ENCODE measurements at regions not wholly inside any gene's neighbourhood (a gene's known extent, or its start where the extent isn't known, plus 50 kb on each side); places are given as distances from the start of the nearest gene placed in this dataset.

GRCh38 chr6:44514576-44515193 is 127.2 kb downstream of the CDC5L start:
- H3K4me1 Mint-ChIP-seq (ENCODE audit: low read depth, unreplicated experiment): no peaks in the 10 kb centered on the region
- ChIA-PET POLR2A (no interaction called here), CTCF (no interaction called here)
- H3K9me3 Mint-ChIP-seq (ENCODE audit: unreplicated experiment): peaks cover 9% of the 10 kb centered on the region
- peaks cover 21% of the 10 kb centered on the region for H3K27me3 Mint-ChIP-seq (ENCODE audit: insufficient read depth, unreplicated experiment)
- no peak overlapping the region for H3K4me3 ChIP-seq (ENCODE audit: low read depth, low read length)
- H3K9me3 ChIP-seq: no peaks in the 10 kb centered on the region
- H3K36me3 Mint-ChIP-seq (ENCODE audit: insufficient read depth, unreplicated experiment): no peaks in the 10 kb centered on the region
- no peak for DNase-seq
- BruUV-seq (replicated peaks): no TSS peak
- H3K27me3 ChIP-seq (replicated peaks; ENCODE audit: control insufficient read depth, insufficient read depth, low read length): no peaks in the 10 kb centered on the region
- H3K4me1 ChIP-seq: no peaks in the 10 kb centered on the region
- H3K27ac Mint-ChIP-seq (ENCODE audit: unreplicated experiment): no peak overlapping the region
- H3K4me3 Mint-ChIP-seq (ENCODE audit: unreplicated experiment): no peak overlapping the region
- intact Hi-C loops (cut with micrococcal nuclease; ENCODE audit: unreplicated experiment): no loop called here
- no peak for TF ChIP-seq CTCF (IDR thresholded peaks at IDR 0.05; ENCODE audit: insufficient read depth in 1 of 2, low read depth in 1 of 2, low read length in 1 of 2, severe bottlenecking in 1 of 2, unreplicated experiment in 1 of 2)
- H3K36me3 ChIP-seq (ENCODE audit: control insufficient read depth, insufficient read depth, low read length): no peaks in the 10 kb centered on the region

GRCh38 chr6:44522871-44523270 is 135.4 kb downstream of the CDC5L start:
- Mint-ChIP-seq H3K27ac (ENCODE audit: unreplicated experiment) (no peak overlapping the region), H3K4me1 (ENCODE audit: low read depth, unreplicated experiment) (no peaks in the 10 kb centered on the region), H3K4me3 (ENCODE audit: unreplicated experiment) (no peak overlapping the region), H3K36me3 (ENCODE audit: insufficient read depth, unreplicated experiment) (no peaks in the 10 kb centered on the region), H3K9me3 (ENCODE audit: unreplicated experiment) (peaks cover 10% of the 10 kb centered on the region), H3K27me3 (ENCODE audit: insufficient read depth, unreplicated experiment) (peaks cover 25% of the 10 kb centered on the region)
- no peaks in the 10 kb centered on the region for H3K4me1 ChIP-seq
- CTCF ChIA-PET: no interaction called here
- no peaks in the 10 kb centered on the region for H3K27me3 ChIP-seq (replicated peaks; ENCODE audit: control insufficient read depth, insufficient read depth, low read length)
- no peak overlapping the region for H3K4me3 ChIP-seq (ENCODE audit: low read depth, low read length)
- no TSS peak for BruUV-seq (replicated peaks)
- POLR2A ChIA-PET: no interaction called here
- no peak for TF ChIP-seq CTCF (IDR thresholded peaks at IDR 0.05; ENCODE audit: insufficient read depth in 1 of 2, low read depth in 1 of 2, low read length in 1 of 2, severe bottlenecking in 1 of 2, unreplicated experiment in 1 of 2)
- H3K9me3 ChIP-seq: no peaks in the 10 kb centered on the region
- no peaks in the 10 kb centered on the region for H3K36me3 ChIP-seq (ENCODE audit: control insufficient read depth, insufficient read depth, low read length)
- intact Hi-C loops (cut with micrococcal nuclease; ENCODE audit: unreplicated experiment): no loop called here
- DNase-seq: no peak

GRCh38 chr6:44524476-44525227 is 137.1 kb downstream of the CDC5L start:
- no peak for DNase-seq
- Histone ChIP-seq H3K4me1 (no peaks in the 10 kb centered on the region), H3K27me3 (replicated peaks; ENCODE audit: control insufficient read depth, insufficient read depth, low read length) (no peaks in the 10 kb centered on the region), H3K4me3 (ENCODE audit: low read depth, low read length) (no peak overlapping the region), H3K9me3 (no peaks in the 10 kb centered on the region), H3K36me3 (ENCODE audit: control insufficient read depth, insufficient read depth, low read length) (no peaks in the 10 kb centered on the region)
- Mint-ChIP-seq H3K9me3 (ENCODE audit: unreplicated experiment) (peaks cover 2% of the 10 kb centered on the region), H3K27ac (ENCODE audit: unreplicated experiment) (no peak overlapping the region), H3K27me3 (ENCODE audit: insufficient read depth, unreplicated experiment) (peaks cover 22% of the 10 kb centered on the region), H3K36me3 (ENCODE audit: insufficient read depth, unreplicated experiment) (no peaks in the 10 kb centered on the region), H3K4me3 (ENCODE audit: unreplicated experiment) (no peak overlapping the region), H3K4me1 (ENCODE audit: low read depth, unreplicated experiment) (no peaks in the 10 kb centered on the region)
- ChIA-PET POLR2A (no interaction called here), CTCF (no interaction called here)
- TF ChIP-seq CTCF (IDR thresholded peaks at IDR 0.05; ENCODE audit: insufficient read depth in 1 of 2, low read depth in 1 of 2, low read length in 1 of 2, severe bottlenecking in 1 of 2, unreplicated experiment in 1 of 2): no peak
- no TSS peak for BruUV-seq (replicated peaks)
- intact Hi-C loops (cut with micrococcal nuclease; ENCODE audit: unreplicated experiment): no loop called here
